ENCODE measurements at regions not wholly inside any gene's neighbourhood (a gene's known extent, or its start where the extent isn't known, plus 50 kb on each side); places are given as distances from the start of the nearest gene placed in this dataset.

GRCh38 chr18:27414682-27415081 is 229.6 kb upstream of the CHST9 start:
- intact Hi-C loops (cut with micrococcal nuclease; ENCODE audit: unreplicated experiment) (no loop called here), in situ Hi-C loops (cut with MboI) (no loop called here)
- no peak overlapping the region for H3K4me3 ChIP-seq
- no peak for ATAC-seq
- H3K27me3 ChIP-seq (replicated peaks in 1 of 2; ENCODE audit: control insufficient read depth in 2 of 2, insufficient read depth in 2 of 2, low read length in 1 of 2), result no peaks in the 10 kb centered on the region
- H3K27ac ChIP-seq (ENCODE audit: control insufficient read depth, insufficient read depth), result no peak overlapping the region
- H3K4me2 ChIP-seq (ENCODE audit: control insufficient read depth, insufficient read depth), result no peak overlapping the region
- BruUV-seq (replicated peaks), result no TSS peak
- no peaks in the 10 kb centered on the region for H3K9me3 ChIP-seq (replicated peaks; ENCODE audit: control insufficient read depth, insufficient read depth, low read length)
- no peaks in the 10 kb centered on the region for H3K79me2 ChIP-seq (ENCODE audit: control insufficient read depth, insufficient read depth, low read length)
- no peak for DNase-seq (ENCODE audit: low read depth, low spot score)
- H3K4me1 ChIP-seq (ENCODE audit: control insufficient read depth, insufficient read depth, low read length), result no peaks in the 10 kb centered on the region
- POLR2A ChIA-PET, result no interaction called here
- H3K9ac ChIP-seq (ENCODE audit: control insufficient read depth, insufficient read depth, low read length), result no peak overlapping the region
- RAD21 ChIA-PET (ENCODE audit: unreplicated experiment), result no interaction called here
- TF ChIP-seq ZBTB11 (CRISPR knock-in tag; IDR thresholded peaks at IDR 0.05) (no peak), SMARCA5 (IDR thresholded peaks at IDR 0.05) (no peak), BCL3 (IDR thresholded peaks at IDR 0.05; ENCODE audit: borderline replicate concordance, insufficient read depth, low read depth, low read length, poor library complexity, severe bottlenecking) (no peak), IKZF2 (IDR thresholded peaks at IDR 0.05) (no peak), CUX1 (IDR thresholded peaks at IDR 0.05; ENCODE audit: insufficient replicate concordance, low read depth, low read length) (no peak), SPI1 (IDR thresholded peaks at IDR 0.05; ENCODE audit: borderline replicate concordance, insufficient read depth, low read depth, low read length) (no peak), SMAD1 (IDR thresholded peaks at IDR 0.05; ENCODE audit: low read depth, partially characterized antibody) (no peak)
- no peak overlapping the region for H2AFZ ChIP-seq (ENCODE audit: control insufficient read depth, low read depth, low read length)
- WGBS (ENCODE audit: insufficient coverage, insufficient replicate concordance, low lambda C conversion rate, missing lambda C conversion rate), result 0% methylated on average over 1 of the region's 1 CpG
- H4K20me1 ChIP-seq (ENCODE audit: control insufficient read depth, insufficient read depth), result no peaks in the 10 kb centered on the region
- SMC1A ChIA-PET (ENCODE audit: uncharacterized antibody, unreplicated experiment), result no interaction called here
- H3K36me3 ChIP-seq (ENCODE audit: control insufficient read depth in 2 of 2, insufficient read depth in 2 of 2, low read length in 1 of 2), result no peaks in the 10 kb centered on the region
- no peak for FAIRE-seq
- CTCF ChIA-PET, result no interaction called here

All from GM12878 (cell line).